Panc1 (cell line): ENCODE measurements at regions not wholly inside any gene's neighbourhood (a gene's known extent, or its start where the extent isn't known, plus 50 kb on each side); places are given as distances from the start of the nearest gene placed in this dataset.

ENCODE experiments used
- ATAC-seq: fragments of 200-7000 bp; cut with Tn5 transposase; 2 replicates; pipeline ENCODE4 v1.9.1; 2020; ENCODE audit warnings: mild to moderate bottlenecking, moderate library complexity
- BruUV-seq: library from RNA; stranded (reverse); fragments of 400-500 nt; replicated peaks from 2 replicates; lab custom pipeline; 2021; lab: Mats Ljungman, UMichigan
- CTCF ChIA-PET: fragments of 300-600 bp; sonication (Branson Sonifier 250); formaldehyde crosslinking; loops from one replicate; lab custom pipeline; 2022; ENCODE audit warnings: antibody characterized with exemption; lab: Charles Lee
- POLR2A ChIA-PET: fragments of 300-600 bp; sonication (Branson Sonifier 250); formaldehyde crosslinking; loops from one replicate; lab custom pipeline; 2022; ENCODE audit warnings: antibody characterized with exemption; lab: Charles Lee
- DNase-seq: peaks from one replicate; pipeline ENCODE4 v3.0.0-alpha.2; 2010; ENCODE audit warnings: low read depth, low spot score
- H3K27ac ChIP-seq: 2 replicates; pipeline ENCODE4 v1.5.1; 2011; ENCODE audit warnings: mild to moderate bottlenecking, low read length, inconsistent platforms
- H3K27me3 ChIP-seq: fragments of 200-500 bp; sonication (Bioruptor generic); 2 replicates; pipeline ENCODE4 v1.6.0; 2014; ENCODE audit warnings: low read length, inconsistent platforms; ENCODE audit not compliant: control insufficient read depth, insufficient read depth
- H3K36me3 ChIP-seq: fragments of 200-500 bp; sonication (Bioruptor generic); 2 replicates; pipeline ENCODE4 v1.5.1; 2014; ENCODE audit warnings: inconsistent platforms, mild to moderate bottlenecking, low read length, moderate library complexity; ENCODE audit not compliant: control insufficient read depth, insufficient read depth
- H3K4me1 ChIP-seq: 2 replicates; pipeline ENCODE4 v1.5.1; 2011; ENCODE audit warnings: inconsistent platforms, mild to moderate bottlenecking, low read length, moderate library complexity; ENCODE audit not compliant: control insufficient read depth, insufficient read depth
- H3K4me3 ChIP-seq, 2 experiments: 2 replicates each; pipeline ENCODE4 v1.5.1; 2011 to 2012; ENCODE audit warnings: low read depth in 2 of 2, low read length in 2 of 2, mild to moderate bottlenecking in 2 of 2, inconsistent platforms in 1 of 2, moderate library complexity in 1 of 2
- H3K9me3 ChIP-seq: fragments of 200-500 bp; sonication (Bioruptor generic); 2 replicates; pipeline ENCODE4 v1.5.1; 2014; ENCODE audit warnings: low read depth, mild to moderate bottlenecking, inconsistent platforms, low read length, moderate library complexity; ENCODE audit not compliant: control insufficient read depth, insufficient read depth
- CTCF ChIP-seq: fragments of 450-650 bp; IDR thresholded peaks from 2 replicates; pipeline ENCODE4 v1.5.1; 2017; ENCODE audit warnings: mild to moderate bottlenecking
- POLR2AphosphoS5 ChIP-seq: IDR thresholded peaks from 2 replicates; pipeline ENCODE4 v1.6.1; 2012; ENCODE audit warnings: mild to moderate bottlenecking, low read depth, low read length, moderate library complexity
- REST ChIP-seq, 2 experiments: IDR thresholded peaks; 2 replicates each; pipeline ENCODE4 v1.6.1; 2011 to 2012; ENCODE audit warnings: low read depth in 2 of 2, control low read depth in 1 of 2, low read length in 1 of 2, mild to moderate bottlenecking in 1 of 2, moderate library complexity in 1 of 2; ENCODE audit not compliant: insufficient read depth in 1 of 2
- SIN3A ChIP-seq: IDR thresholded peaks from 2 replicates; pipeline ENCODE4 v1.6.1; 2012; ENCODE audit warnings: low read depth, mild to moderate bottlenecking, low read length, moderate library complexity, borderline replicate concordance; ENCODE audit not compliant: insufficient read depth
- TCF7L2 ChIP-seq: IDR thresholded peaks from 2 replicates; pipeline ENCODE4 v1.6.1; 2011; ENCODE audit warnings: mild to moderate bottlenecking, low read depth, low read length, inconsistent platforms
- in situ Hi-C: cut with HindIII; loops from 2 replicates; pipeline ENCODE4 v1.10.0; 2016; ENCODE audit warnings: low sequenced_read_pairs, low pct_unique_long_range_greater_than_20kb
- intact Hi-C: fragments of 100-400 bp; cut with micrococcal nuclease; formaldehyde crosslinking; loops from one replicate; pipeline ENCODE4 v1.10.0; 2022; ENCODE audit not compliant: unreplicated experiment

GRCh38 chr2:118527571-118527970, 319.9 kb downstream of the EN1 start:
- no peak overlapping the region for H3K4me3 ChIP-seq
- CTCF ChIA-PET = no interaction called here
- H3K36me3 ChIP-seq = no peaks in the 10 kb centered on the region
- in situ Hi-C loops = no loop called here
- POLR2A ChIA-PET = no interaction called here
- BruUV-seq = no TSS peak
- no peaks in the 10 kb centered on the region for H3K9me3 ChIP-seq
- no peaks in the 10 kb centered on the region for H3K27me3 ChIP-seq
- no peak for TF ChIP-seq POLR2AphosphoS5
- TF ChIP-seq CTCF = no peak
- no peak for TF ChIP-seq TCF7L2
- no peak for TF ChIP-seq SIN3A
- peak in 1 of 2 experiments; percentile 43; a peak in 1 of 4 replicates for TF ChIP-seq REST (IDR thresholded peaks at IDR 0.05; ENCODE audit: insufficient read depth in 1 of 2, low read depth in 2 of 2, low read length in 1 of 2)
- H3K4me1 ChIP-seq = no peaks in the 10 kb centered on the region
- DNase-seq (no peak), ATAC-seq (no peak)
- intact Hi-C loops = no loop called here
- no peak overlapping the region for H3K27ac ChIP-seq

GRCh38 chr2:118525346-118525745, 322.1 kb downstream of the EN1 start:
- peaks cover 9% of the 10 kb centered on the region; the same call in 1 of the 2 replicates for H3K9me3 ChIP-seq
- no peaks in the 10 kb centered on the region for H3K27me3 ChIP-seq
- no peak overlapping the region for H3K27ac ChIP-seq
- DNase-seq = no peak
- in situ Hi-C loops = no loop called here
- TF ChIP-seq TCF7L2 = no peak
- no peak for TF ChIP-seq CTCF
- TF ChIP-seq POLR2AphosphoS5 = no peak
- no peak for TF ChIP-seq SIN3A
- no peak for TF ChIP-seq REST (IDR thresholded peaks at IDR 0.05; ENCODE audit: insufficient read depth in 1 of 2, low read depth in 2 of 2, low read length in 1 of 2)
- no peak for ATAC-seq
- intact Hi-C loops = no loop called here
- H3K4me1 ChIP-seq = no peaks in the 10 kb centered on the region
- CTCF ChIA-PET = no interaction called here
- BruUV-seq = no TSS peak
- no peak overlapping the region for H3K4me3 ChIP-seq
- POLR2A ChIA-PET = no interaction called here
- H3K36me3 ChIP-seq = no peaks in the 10 kb centered on the region
